Frontal cortex (tissue), 3 donors: ENCODE measurements at regions not wholly inside any gene's neighbourhood (a gene's known extent, or its start where the extent isn't known, plus 50 kb on each side); places are given as distances from the start of the nearest gene placed in this dataset.
"Not testable (repeated sequence)": the region's sequence is repeated elsewhere in the genome, so short reads cannot be mapped to it uniquely, and the experiment has no call there.

Experiments used
- DNase-seq, 2 donors: peaks; one replicate each; pipeline ENCODE4 v3.0.0; 2012; ENCODE audit warnings: low spot score in 2 of 2
- FAIRE-seq: peaks from 2 replicates; lab custom pipeline; 2012; peaks lifted over from hg19 to GRCh38; lab: Jason Lieb, UNC
- donor health status: control.
- donor health status: control.
- donor health status: control.

GRCh38 chr6:14408446-14408845, 290.9 kb downstream of the CD83 start:
- FAIRE-seq (no peak), DNase-seq (no peak)

- DNase-seq (no peak), FAIRE-seq (no peak)
Observed at GRCh38 chr6:14412026-14412425, 294.5 kb downstream of the CD83 start.

GRCh38 chr6:14415452-14415851, 297.9 kb downstream of the CD83 start:
- DNase-seq (no peak), FAIRE-seq (no peak)

- no peak for FAIRE-seq
- DNase-seq: no peak
Observed at GRCh38 chr6:14417377-14417776, 299.8 kb downstream of the CD83 start.

GRCh38 chr6:14419224-14419623, 301.7 kb downstream of the CD83 start:
- FAIRE-seq, DNase-seq: not testable (repeated sequence)

- no peak for DNase-seq
- FAIRE-seq: no peak
Observed at GRCh38 chr6:14422061-14422460, 304.5 kb downstream of the CD83 start.

GRCh38 chr6:14422917-14423316, 305.3 kb downstream of the CD83 start:
- no peak for DNase-seq
- no peak for FAIRE-seq

GRCh38 chr6:14423330-14423729, 305.8 kb downstream of the CD83 start:
- FAIRE-seq (no peak), DNase-seq (peak in 1 of 2 donors; percentile 17)

GRCh38 chr6:14423955-14424354, 306.4 kb downstream of the CD83 start:
- FAIRE-seq (no peak), DNase-seq (no peak)

GRCh38 chr6:14425805-14426204, 308.2 kb downstream of the CD83 start:
- no peak for DNase-seq
- no peak for FAIRE-seq

GRCh38 chr6:14426281-14426680, 308.7 kb downstream of the CD83 start:
- no peak for FAIRE-seq
- no peak for DNase-seq

- FAIRE-seq (no peak), DNase-seq (no peak)
Observed at GRCh38 chr6:14428269-14428668, 310.7 kb downstream of the CD83 start.

- no peak for DNase-seq
- no peak for FAIRE-seq
Observed at GRCh38 chr6:14429396-14429795, 311.8 kb downstream of the CD83 start.

GRCh38 chr6:14430218-14430617, 312.6 kb downstream of the CD83 start:
- no peak for FAIRE-seq
- DNase-seq: no peak

- DNase-seq (no peak), FAIRE-seq (no peak)
Observed at GRCh38 chr6:14431385-14432330, 314.1 kb downstream of the CD83 start.

GRCh38 chr6:14434916-14435690, 317.5 kb downstream of the CD83 start:
- no peak for DNase-seq
- FAIRE-seq: no peak

GRCh38 chr6:14436592-14437132, 319.1 kb downstream of the CD83 start:
- FAIRE-seq: no peak
- DNase-seq: no peak

- no peak for FAIRE-seq
- DNase-seq: no peak
Observed at GRCh38 chr6:14439419-14439818, 321.8 kb downstream of the CD83 start.

- FAIRE-seq (no peak), DNase-seq (no peak)
Observed at GRCh38 chr6:14440215-14440910, 322.8 kb downstream of the CD83 start.
